Neural crest cell (in vitro differentiated cells): ENCODE measurements at regions not wholly inside any gene's neighbourhood (a gene's known extent, or its start where the extent isn't known, plus 50 kb on each side); places are given as distances from the start of the nearest gene placed in this dataset.

Source experiments
- DNase-seq: peaks from one replicate; pipeline ENCODE4 v3.0.0; 2021; ENCODE audit warnings: low read depth, mixed read lengths, low spot score
- H3K27ac Mint-ChIP-seq: one replicate; pipeline ENCODE4 v1.8.0; 2021; ENCODE audit warnings: mild to moderate bottlenecking, mixed read lengths; ENCODE audit not compliant: unreplicated experiment
- H3K27me3 Mint-ChIP-seq: 2 replicates; pipeline ENCODE4 v1.8.0; 2021; ENCODE audit warnings: low read depth, mild to moderate bottlenecking, mixed read lengths
- H3K36me3 Mint-ChIP-seq: 2 replicates; pipeline ENCODE4 v1.8.0; 2021; ENCODE audit warnings: low read depth, mild to moderate bottlenecking, mixed read lengths
- H3K4me1 Mint-ChIP-seq: 2 replicates; pipeline ENCODE4 v1.8.0; 2021; ENCODE audit warnings: mixed read lengths
- H3K4me3 Mint-ChIP-seq: one replicate; pipeline ENCODE4 v1.8.0; 2021; ENCODE audit warnings: mild to moderate bottlenecking, mixed read lengths
- H3K9me3 Mint-ChIP-seq: 2 replicates; pipeline ENCODE4 v1.8.0; 2021; ENCODE audit warnings: mixed read lengths
- TF ChIP-seq, protein P1 (sequence below): fragments of 200-600 bp; sonication (generic); conservative IDR thresholded peaks from 2 replicates; pipeline ENCODE4 v1.5.0; 2021; ENCODE audit warnings: antibody characterized with exemption, mild to moderate bottlenecking

DNA sequence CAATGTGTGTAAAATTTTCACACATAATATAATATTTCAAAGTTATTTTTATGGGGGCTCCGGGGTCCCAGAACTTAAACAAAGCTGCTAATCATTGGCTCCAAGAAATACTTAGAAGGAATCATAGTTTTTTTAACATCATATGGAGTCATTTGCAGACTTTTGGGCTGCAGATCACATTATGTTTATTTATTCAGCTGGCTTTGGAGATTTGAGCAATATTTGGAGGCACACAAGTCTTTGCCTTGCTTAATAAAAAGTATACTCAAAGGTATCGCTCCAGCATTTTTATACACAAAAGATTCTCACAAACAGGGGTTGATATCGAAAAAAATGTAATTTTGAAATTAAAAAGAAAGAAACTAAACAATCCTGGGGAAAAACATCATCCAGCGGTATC, 382.5 kb upstream of the TENM3 start:
- DNase-seq = no peak
- no peaks in the 10 kb centered on the region for H3K4me1 Mint-ChIP-seq
- H3K27ac Mint-ChIP-seq = no peak overlapping the region
- H3K4me3 Mint-ChIP-seq = no peak overlapping the region
- no peaks in the 10 kb centered on the region for H3K36me3 Mint-ChIP-seq
- TF ChIP-seq, protein P1, sequence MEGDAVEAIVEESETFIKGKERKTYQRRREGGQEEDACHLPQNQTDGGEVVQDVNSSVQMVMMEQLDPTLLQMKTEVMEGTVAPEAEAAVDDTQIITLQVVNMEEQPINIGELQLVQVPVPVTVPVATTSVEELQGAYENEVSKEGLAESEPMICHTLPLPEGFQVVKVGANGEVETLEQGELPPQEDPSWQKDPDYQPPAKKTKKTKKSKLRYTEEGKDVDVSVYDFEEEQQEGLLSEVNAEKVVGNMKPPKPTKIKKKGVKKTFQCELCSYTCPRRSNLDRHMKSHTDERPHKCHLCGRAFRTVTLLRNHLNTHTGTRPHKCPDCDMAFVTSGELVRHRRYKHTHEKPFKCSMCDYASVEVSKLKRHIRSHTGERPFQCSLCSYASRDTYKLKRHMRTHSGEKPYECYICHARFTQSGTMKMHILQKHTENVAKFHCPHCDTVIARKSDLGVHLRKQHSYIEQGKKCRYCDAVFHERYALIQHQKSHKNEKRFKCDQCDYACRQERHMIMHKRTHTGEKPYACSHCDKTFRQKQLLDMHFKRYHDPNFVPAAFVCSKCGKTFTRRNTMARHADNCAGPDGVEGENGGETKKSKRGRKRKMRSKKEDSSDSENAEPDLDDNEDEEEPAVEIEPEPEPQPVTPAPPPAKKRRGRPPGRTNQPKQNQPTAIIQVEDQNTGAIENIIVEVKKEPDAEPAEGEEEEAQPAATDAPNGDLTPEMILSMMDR = no peak
- no peaks in the 10 kb centered on the region for H3K27me3 Mint-ChIP-seq
- no peaks in the 10 kb centered on the region for H3K9me3 Mint-ChIP-seq

DNA sequence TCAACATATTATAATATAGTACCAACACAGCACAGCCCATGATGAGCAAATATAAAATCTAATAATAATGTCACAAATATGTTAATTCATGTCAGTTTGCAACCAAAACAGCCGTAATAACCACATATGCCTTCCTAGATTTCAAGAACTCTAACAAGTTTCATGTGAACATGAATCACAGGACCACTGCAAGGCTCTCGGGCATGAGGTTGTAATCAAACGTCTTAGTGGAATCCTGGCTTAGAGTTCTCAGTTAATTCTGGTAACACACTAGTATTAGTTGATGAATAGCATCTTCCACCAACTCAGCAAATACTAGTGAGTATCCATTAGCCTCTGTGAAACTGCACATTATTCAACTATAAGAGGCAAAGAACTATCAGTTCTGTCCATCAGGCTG, 379.3 kb upstream of the TENM3 start:
- no peaks in the 10 kb centered on the region for H3K36me3 Mint-ChIP-seq
- no peaks in the 10 kb centered on the region for H3K27me3 Mint-ChIP-seq
- H3K4me3 Mint-ChIP-seq = no peak overlapping the region
- TF ChIP-seq, protein P1 = no peak
- no peak for DNase-seq
- no peaks in the 10 kb centered on the region for H3K4me1 Mint-ChIP-seq
- H3K27ac Mint-ChIP-seq = no peak overlapping the region
- H3K9me3 Mint-ChIP-seq = no peaks in the 10 kb centered on the region

DNA sequence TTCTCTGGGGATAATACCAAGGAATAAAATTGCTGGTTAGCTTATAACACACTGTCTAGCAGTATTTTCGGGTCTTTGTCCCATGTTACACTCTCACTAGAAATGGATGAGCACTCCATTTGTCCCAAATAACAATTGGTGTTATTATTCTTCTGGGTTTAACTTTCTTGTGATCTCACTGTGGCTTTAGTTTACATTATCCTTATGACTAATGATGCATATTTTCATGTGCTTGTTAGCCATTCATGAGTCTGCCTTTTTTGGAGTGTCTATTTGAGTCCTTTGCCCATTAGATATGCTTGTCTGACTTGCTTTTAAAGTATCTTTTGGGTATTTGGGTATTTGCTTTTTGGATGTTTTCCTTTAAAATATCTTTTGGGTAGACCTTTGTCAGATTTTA, 372.9 kb upstream of the TENM3 start:
- Mint-ChIP-seq H3K4me3 (no peak overlapping the region), H3K27me3 (no peaks in the 10 kb centered on the region), H3K36me3 (no peaks in the 10 kb centered on the region), H3K27ac (no peak overlapping the region), H3K4me1 (no peaks in the 10 kb centered on the region), H3K9me3 (no peaks in the 10 kb centered on the region)
- DNase-seq = no peak
- TF ChIP-seq, protein P1 = no peak

DNA sequence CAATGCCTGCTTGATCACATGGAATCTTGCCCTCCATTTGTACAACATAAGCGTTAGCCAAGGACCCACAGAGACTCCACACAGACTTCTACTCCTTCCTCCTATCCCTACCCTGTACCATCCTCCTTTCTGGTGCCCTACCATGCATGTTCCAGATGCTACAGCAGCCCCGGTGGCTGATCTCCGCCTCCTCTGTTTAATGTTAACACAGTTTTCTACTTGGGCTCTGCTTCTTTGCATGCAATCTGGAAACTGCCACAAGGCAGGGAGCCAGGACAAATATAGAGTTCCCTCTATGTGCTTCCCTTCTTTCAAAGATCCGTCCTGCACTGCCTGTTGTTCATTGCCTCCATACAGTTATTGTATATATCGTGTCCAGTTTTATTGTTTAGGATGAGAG, 368.6 kb upstream of the TENM3 start:
- TF ChIP-seq, protein P1 = no peak
- Mint-ChIP-seq H3K27ac (no peak overlapping the region), H3K27me3 (no peaks in the 10 kb centered on the region), H3K36me3 (no peaks in the 10 kb centered on the region), H3K4me1 (no peaks in the 10 kb centered on the region), H3K4me3 (no peak overlapping the region), H3K9me3 (no peaks in the 10 kb centered on the region)
- DNase-seq = no peak

DNA sequence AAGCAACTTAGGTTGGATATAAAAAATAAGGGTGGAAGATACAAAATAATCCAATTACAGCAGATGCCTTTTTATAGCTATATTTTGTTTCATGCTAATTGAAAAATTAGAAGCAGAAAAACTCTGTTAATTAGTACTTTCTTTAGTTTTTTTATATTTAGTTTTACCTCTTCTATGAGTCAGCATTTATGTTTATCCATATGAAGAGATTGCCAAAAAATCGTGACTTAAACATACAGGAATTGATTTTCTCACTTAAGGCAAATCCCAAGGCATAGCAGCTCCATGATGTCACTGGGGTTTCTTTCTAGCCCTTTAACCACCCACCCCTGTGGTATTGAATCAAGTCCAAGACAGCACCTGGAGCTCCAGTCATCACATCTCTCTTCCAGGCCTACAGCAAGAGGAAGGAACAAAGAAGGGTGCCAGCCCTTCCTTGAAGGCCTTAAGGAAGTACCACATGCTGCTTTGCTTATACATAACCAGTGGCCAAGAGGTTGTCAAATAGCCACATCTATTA, 365.8 kb upstream of the TENM3 start:
- Mint-ChIP-seq H3K9me3 (no peaks in the 10 kb centered on the region), H3K4me3 (no peak overlapping the region), H3K27ac (no peak overlapping the region), H3K36me3 (no peaks in the 10 kb centered on the region), H3K4me1 (no peaks in the 10 kb centered on the region), H3K27me3 (no peaks in the 10 kb centered on the region)
- no peak for DNase-seq
- TF ChIP-seq, protein P1 = no peak

DNA sequence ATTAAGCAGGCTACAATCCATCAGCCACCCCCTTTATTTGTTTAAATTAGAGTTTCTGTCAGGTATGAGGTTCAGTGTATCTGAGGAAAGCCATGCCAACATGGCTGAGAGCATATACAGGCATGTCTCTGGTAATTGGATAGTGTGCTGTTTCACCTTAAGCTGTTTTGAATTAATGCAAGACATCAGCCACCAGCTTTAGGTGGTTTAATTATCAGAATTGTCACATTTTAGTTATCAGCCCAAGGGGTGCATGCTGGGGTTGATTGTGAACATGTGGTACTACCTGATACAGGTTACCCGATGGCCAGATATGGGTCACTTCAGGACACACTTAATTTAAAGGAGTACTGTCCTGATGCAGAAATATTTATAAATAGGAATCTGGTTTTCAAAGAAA, 353.2 kb upstream of the TENM3 start:
- TF ChIP-seq, protein P1 = no peak
- Mint-ChIP-seq H3K36me3 (no peaks in the 10 kb centered on the region), H3K27me3 (no peaks in the 10 kb centered on the region), H3K4me1 (no peaks in the 10 kb centered on the region), H3K9me3 (peaks cover 3% of the 10 kb centered on the region), H3K4me3 (no peak overlapping the region), H3K27ac (no peak overlapping the region)
- DNase-seq = no peak
